IMR-90 (cell line): ENCODE measurements at regions not wholly inside any gene's neighbourhood (a gene's known extent, or its start where the extent isn't known, plus 50 kb on each side); places are given as distances from the start of the nearest gene placed in this dataset.

Experiments used
- ATAC-seq: fragments of 200-7000 bp; cut with Tn5 transposase; 2 replicates; pipeline ENCODE4 v1.9.1; 2020; ENCODE audit warnings: low read depth, mild to moderate bottlenecking, moderate library complexity
- BruUV-seq: library from RNA; stranded (reverse); fragments of 400-500 nt; replicated peaks from 2 replicates; lab custom pipeline; 2021; lab: Mats Ljungman, UMichigan
- CTCF ChIA-PET: fragments of 300-600 bp; formaldehyde crosslinking; extraction: SDS; loops from one replicate; lab custom pipeline; 2021; ENCODE audit warnings: antibody characterized with exemption; lab: Yijun Ruan, JAX
- POLR2A ChIA-PET: fragments of 300-600 bp; sonication (Branson Sonifier 250); formaldehyde crosslinking; loops from one replicate; lab custom pipeline; 2022; ENCODE audit warnings: antibody characterized with exemption; ENCODE audit not compliant: unreplicated experiment; lab: Charles Lee
- DNase-seq: peaks from one replicate; pipeline ENCODE4 v3.0.0; 2013
- H2AFZ ChIP-seq: replicated peaks from 2 replicates; pipeline ENCODE3; 2013; ENCODE audit warnings: low read length, mild to moderate bottlenecking; ENCODE audit not compliant: poor library complexity
- H2AK5ac ChIP-seq: 2 replicates; pipeline ENCODE4 v1.6.1; 2013; ENCODE audit warnings: low read depth, low read length, inconsistent platforms
- H2AK9ac ChIP-seq: replicated peaks from 2 replicates; pipeline ENCODE3; 2013; ENCODE audit warnings: mild to moderate bottlenecking, low read depth, low read length, moderate library complexity; ENCODE audit not compliant: poor library complexity
- H2BK120ac ChIP-seq: 2 replicates; pipeline ENCODE4 v1.6.1; 2013; ENCODE audit warnings: low read depth, low read length, inconsistent platforms
- H2BK15ac ChIP-seq: 3 replicates; pipeline ENCODE4 v1.6.1; 2013; ENCODE audit warnings: low read depth, low read length, inconsistent platforms
- H2BK20ac ChIP-seq: 2 replicates; pipeline ENCODE4 v1.6.1; 2013; ENCODE audit warnings: low read depth, mild to moderate bottlenecking, inconsistent platforms, low read length, moderate library complexity
- H2BK5ac ChIP-seq: 2 replicates; pipeline ENCODE4 v1.6.1; 2013; ENCODE audit warnings: mild to moderate bottlenecking, low read depth, low read length, inconsistent platforms; ENCODE audit not compliant: poor library complexity, severe bottlenecking
- H3K14ac ChIP-seq: replicated peaks from 2 replicates; pipeline ENCODE4 v1.6.1; 2013; ENCODE audit warnings: low read depth, low read length, inconsistent platforms
- H3K18ac ChIP-seq: 2 replicates; pipeline ENCODE4 v1.6.1; 2013; ENCODE audit warnings: low read depth, low read length, control low read depth
- H3K23ac ChIP-seq: 2 replicates; pipeline ENCODE4 v1.6.1; 2013; ENCODE audit warnings: low read depth, low read length, inconsistent platforms
- H3K27ac ChIP-seq: 2 replicates; pipeline ENCODE4 v1.5.1; 2013; ENCODE audit warnings: mild to moderate bottlenecking, control low read depth, low read length; ENCODE audit not compliant: insufficient read depth
- H3K27me3 ChIP-seq: 2 replicates; pipeline ENCODE4 v1.6.1; 2013; ENCODE audit warnings: low read length; ENCODE audit not compliant: control insufficient read depth, insufficient read depth
- H3K36me3 ChIP-seq: 2 replicates; pipeline ENCODE4 v1.6.1; 2013; ENCODE audit warnings: low read length, mixed read lengths; ENCODE audit not compliant: control insufficient read depth, insufficient read depth
- H3K4ac ChIP-seq: 2 replicates; pipeline ENCODE4 v1.6.1; 2013; ENCODE audit warnings: low read depth, low read length, inconsistent platforms
- H3K4me1 ChIP-seq: 2 replicates; pipeline ENCODE4 v1.6.1; 2013; ENCODE audit warnings: low read length, mixed read lengths; ENCODE audit not compliant: control insufficient read depth, insufficient read depth
- H3K4me2 ChIP-seq: 2 replicates; pipeline ENCODE4 v1.6.1; 2013; ENCODE audit warnings: low read depth, mild to moderate bottlenecking, control low read depth, low read length, moderate library complexity
- H3K4me3 ChIP-seq: 2 replicates; pipeline ENCODE4 v1.5.1; 2013; ENCODE audit warnings: low read depth, mild to moderate bottlenecking, control low read depth, low read length, moderate library complexity; ENCODE audit not compliant: insufficient read depth
- H3K56ac ChIP-seq: 2 replicates; pipeline ENCODE4 v1.6.1; 2013; ENCODE audit warnings: low read length, inconsistent platforms; ENCODE audit not compliant: insufficient read depth; ENCODE audit errors: extremely low read depth
- H3K79me1 ChIP-seq, 2 experiments: 2 replicates each; pipeline ENCODE4 v1.6.1; 2013; ENCODE audit warnings: low read length in 2 of 2, inconsistent platforms in 1 of 2, low read depth in 1 of 2
- H3K9ac ChIP-seq: 2 replicates; pipeline ENCODE4 v1.6.1; 2013; ENCODE audit warnings: low read depth, low read length, control low read depth
- H3K9me1 ChIP-seq: 2 replicates; pipeline ENCODE4 v1.6.1; 2013; ENCODE audit warnings: low read length, inconsistent platforms; ENCODE audit not compliant: insufficient read depth
- H3K9me3 ChIP-seq: 2 replicates; pipeline ENCODE4 v1.6.1; 2013; ENCODE audit warnings: low read length; ENCODE audit not compliant: control insufficient read depth, insufficient read depth
- H4K20me1 ChIP-seq: 2 replicates; pipeline ENCODE4 v1.6.1; 2013; ENCODE audit warnings: low read length, inconsistent platforms; ENCODE audit not compliant: insufficient read depth
- H4K5ac ChIP-seq: 2 replicates; pipeline ENCODE4 v1.6.1; 2013; ENCODE audit warnings: mild to moderate bottlenecking, low read depth, low read length, control low read depth
- H4K8ac ChIP-seq, 2 experiments: 2 replicates each; pipeline ENCODE4 v1.6.1; 2013; ENCODE audit warnings: low read depth in 2 of 2, low read length in 2 of 2, control low read depth in 1 of 2, inconsistent platforms in 1 of 2
- H4K91ac ChIP-seq: 2 replicates; pipeline ENCODE4 v1.6.1; 2013; ENCODE audit warnings: low read depth, low read length, inconsistent platforms; ENCODE audit not compliant: insufficient read depth
- CHD1 ChIP-seq: IDR thresholded peaks from 2 replicates; pipeline ENCODE4 v1.6.1; 2012; ENCODE audit warnings: low read depth, low read length, improper control_type of control experiment
- CTCF ChIP-seq: conservative IDR thresholded peaks from 2 replicates; pipeline ENCODE4 v1.5.1; 2012; ENCODE audit warnings: mild to moderate bottlenecking, low read depth, low read length, improper control_type of control experiment
- FOS ChIP-seq: fragments of 150-350 bp; IDR thresholded peaks from 2 replicates; pipeline ENCODE4 v1.6.1; 2016; ENCODE audit warnings: low read depth, low read length
- RAD21 ChIP-seq: IDR thresholded peaks from 2 replicates; pipeline ENCODE4 v1.6.1; 2012; ENCODE audit warnings: low read length, improper control_type of control experiment
- USF2 ChIP-seq: fragments of 150-350 bp; IDR thresholded peaks from 2 replicates; pipeline ENCODE4 v1.6.1; 2017; ENCODE audit warnings: mild to moderate bottlenecking, antibody characterized with exemption, low read length, low read depth
- WGBS, 2 experiments: methylation state at CpG; one replicate each; pipeline versions ENCODE4 v1.1.5 to v1.1.7; 2013; ENCODE audit warnings: missing lambda C conversion rate in 2 of 2; ENCODE audit not compliant: insufficient read length in 1 of 2; ENCODE audit errors: extremely low coverage in 2 of 2; 5-methylcytosine and 5-hydroxymethylcytosine counted together
- dilution Hi-C: fragments of 300-500 bp; cut with HindIII; formaldehyde crosslinking; loops from one replicate; pipeline ENCODE4 v1.14.3; 2018; ENCODE audit warnings: low sequenced_read_pairs; ENCODE audit not compliant: unreplicated experiment
- in situ Hi-C: fragments of 300-500 bp; cut with MboI; formaldehyde crosslinking; loops from 3 replicates; pipeline ENCODE4 v1.14.3; 2019; ENCODE audit warnings: low sequenced_read_pairs, inconsistent platforms, mixed read lengths
- intact Hi-C: fragments of 100-400 bp; cut with micrococcal nuclease; formaldehyde crosslinking; loops from 2 replicates; pipeline ENCODE4 v1.10.0; 2022

- H3K36me3 ChIP-seq = no peaks in the 10 kb centered on the region
- ATAC-seq (no peak), DNase-seq (no peak)
- in situ Hi-C loops = no loop called here
- no peaks in the 10 kb centered on the region for H3K27me3 ChIP-seq
- H3K27ac ChIP-seq = no peak overlapping the region
- dilution Hi-C loops = no loop called here
- no peak overlapping the region for H3K14ac ChIP-seq
- H2AFZ ChIP-seq = no peak overlapping the region
- no TSS peak for BruUV-seq
- H3K4me2 ChIP-seq = no peak overlapping the region
- H4K20me1 ChIP-seq = no peaks in the 10 kb centered on the region
- no peak overlapping the region for H3K4ac ChIP-seq
- H3K23ac ChIP-seq = no peak overlapping the region
- WGBS, 2 experiments = 25% methylated on average over 2 of the region's 19 CpGs; no CpG with 5 or more reads in 1 of the 2 experiments
- POLR2A ChIA-PET = no interaction called here
- no peak overlapping the region for H4K8ac ChIP-seq
- CTCF ChIA-PET = no interaction called here
- H3K4me3 ChIP-seq = no peak overlapping the region
- no peak overlapping the region for H2BK120ac ChIP-seq
- no peak overlapping the region for H4K5ac ChIP-seq
- no peaks in the 10 kb centered on the region for H3K79me1 ChIP-seq
- no peak overlapping the region for H3K18ac ChIP-seq
- H3K56ac ChIP-seq = no peak overlapping the region
- H3K9me1 ChIP-seq = no peaks in the 10 kb centered on the region
- H4K91ac ChIP-seq = no peak overlapping the region
- intact Hi-C loops = no loop called here
- no peak overlapping the region for H2AK9ac ChIP-seq
- H2BK15ac ChIP-seq = no peak overlapping the region
- H3K4me1 ChIP-seq = no peaks in the 10 kb centered on the region
- TF ChIP-seq FOS = no peak
- TF ChIP-seq CHD1 = no peak
- no peak for TF ChIP-seq CTCF
- TF ChIP-seq RAD21 = no peak
- TF ChIP-seq USF2 = no peak
- no peak overlapping the region for H2AK5ac ChIP-seq
- no peak overlapping the region for H3K9ac ChIP-seq
- no peak overlapping the region for H2BK20ac ChIP-seq
- no peaks in the 10 kb centered on the region; the same call in 1 of the 2 replicates for H3K9me3 ChIP-seq
- no peak overlapping the region for H2BK5ac ChIP-seq
These were observed 99.2 kb upstream of the GRIK3 start for GRCh38 chr1:37133276-37134145.
